HL-60 (cell line): ENCODE measurements at regions not wholly inside any gene's neighbourhood (a gene's known extent, or its start where the extent isn't known, plus 50 kb on each side); places are given as distances from the start of the nearest gene placed in this dataset.

Source experiments
- DNase-seq, 2 experiments: peaks; one replicate each; pipeline ENCODE4 v3.0.0-alpha.2; 2010 to 2020; ENCODE audit warnings: low read depth in 1 of 2, low spot score in 1 of 2
- H3K27ac ChIP-seq: fragments of 250-450 bp; sonication (Bioruptor Pico); replicated peaks from 2 replicates; pipeline ENCODE4 v1.5.1; 2020; ENCODE audit warnings: mild to moderate bottlenecking, moderate library complexity
- H3K27me3 ChIP-seq: fragments of 250-450 bp; sonication (Bioruptor Pico); 2 replicates; pipeline ENCODE4 v1.5.1; 2021; ENCODE audit warnings: mild to moderate bottlenecking, moderate library complexity; ENCODE audit not compliant: insufficient read depth, poor library complexity, severe bottlenecking
- H3K4me3 ChIP-seq: replicated peaks from 2 replicates; pipeline ENCODE4 v1.5.1; 2011; ENCODE audit warnings: mild to moderate bottlenecking, control low read depth, low read length; ENCODE audit not compliant: insufficient read depth
- CTCF ChIP-seq: IDR thresholded peaks from one replicate; pipeline ENCODE4 v1.5.1; 2011; ENCODE audit warnings: low read length, control low read depth, inconsistent platforms; ENCODE audit not compliant: insufficient read depth
- GABPA ChIP-seq: IDR thresholded peaks from 2 replicates; pipeline ENCODE4 v1.6.1; 2012; ENCODE audit warnings: low read depth
- POLR2AphosphoS5 ChIP-seq: IDR thresholded peaks from 2 replicates; pipeline ENCODE4 v1.6.1; 2012; ENCODE audit warnings: low read depth
- REST ChIP-seq: IDR thresholded peaks from 2 replicates; pipeline ENCODE4 v1.6.1; 2012; ENCODE audit warnings: low read depth; ENCODE audit not compliant: insufficient replicate concordance
- SPI1 ChIP-seq: IDR thresholded peaks from 2 replicates; pipeline ENCODE4 v1.6.1; 2012; ENCODE audit warnings: low read depth, mild to moderate bottlenecking, borderline replicate concordance

GRCh38 chr2:240356700-240357640 lies 78.5 kb upstream of the GPC1 start:
- Histone ChIP-seq H3K27me3 (no peaks in the 10 kb centered on the region), H3K27ac (no peak overlapping the region), H3K4me3 (no peak overlapping the region)
- TF ChIP-seq SPI1 (no peak), GABPA (no peak), CTCF (no peak), REST (no peak), POLR2AphosphoS5 (no peak)
- no peak for DNase-seq

GRCh38 chr2:240357641-240358012 lies 77.8 kb upstream of the GPC1 start:
- Histone ChIP-seq H3K27ac (no peak overlapping the region), H3K4me3 (no peak overlapping the region), H3K27me3 (no peaks in the 10 kb centered on the region)
- no peak for DNase-seq
- TF ChIP-seq GABPA (no peak), CTCF (no peak), POLR2AphosphoS5 (no peak), REST (no peak), SPI1 (no peak)

- H3K27me3 ChIP-seq, result no peaks in the 10 kb centered on the region
- TF ChIP-seq CTCF, result no peak
- TF ChIP-seq POLR2AphosphoS5, result no peak
- no peak for TF ChIP-seq GABPA
- TF ChIP-seq REST, result no peak
- TF ChIP-seq SPI1, result no peak
- H3K4me3 ChIP-seq, result no peak overlapping the region
- no peak for DNase-seq
- H3K27ac ChIP-seq, result no peak overlapping the region
Measured at GRCh38 chr2:240358080-240358479, 77.4 kb upstream of the GPC1 start.
